Endothelial cell of umbilical vein (primary cell): ENCODE measurements at regions not wholly inside any gene's neighbourhood (a gene's known extent, or its start where the extent isn't known, plus 50 kb on each side); places are given as distances from the start of the nearest gene placed in this dataset.

Experiments
- BruUV-seq: library from RNA; stranded (reverse); fragments of 400-500 nt; replicated peaks from 2 replicates; lab custom pipeline; 2021; lab: Mats Ljungman, UMichigan
- CTCF ChIA-PET: fragments of 300-600, 350-600 bp; sonication (Branson Sonifier 250); formaldehyde crosslinking; loops from one replicate; lab custom pipeline; 2021; ENCODE audit warnings: antibody characterized with exemption, inconsistent platforms; lab: Charles Lee
- POLR2A ChIA-PET: fragments of 300-600, 350-600 bp; sonication (Branson Sonifier 250); formaldehyde crosslinking; loops from one replicate; lab custom pipeline; 2021; ENCODE audit warnings: antibody characterized with exemption, inconsistent platforms; lab: Charles Lee
- DNase-seq: peaks from one replicate; pipeline ENCODE4 v3.0.0-alpha.2; 2011; ENCODE audit warnings: low read depth, low spot score
- FAIRE-seq: peaks from 2 replicates; lab custom pipeline; 2011; peaks lifted over from hg19 to GRCh38; lab: Jason Lieb, UNC
- H2AFZ ChIP-seq: 2 replicates; pipeline ENCODE4 v1.6.0; 2012; ENCODE audit warnings: low read depth, low read length, control low read depth, inconsistent platforms
- H3K27ac ChIP-seq: 2 replicates; pipeline ENCODE4 v1.5.1; 2011; ENCODE audit warnings: low read depth, mild to moderate bottlenecking, control low read depth, low read length, moderate library complexity; ENCODE audit not compliant: insufficient read depth
- H3K27me3 ChIP-seq, 2 experiments: 2 replicates each; pipeline versions ENCODE4 v1.6.0 to v1.6.1; 2011; ENCODE audit warnings: low read length in 2 of 2, mixed read lengths in 1 of 2; ENCODE audit not compliant: control insufficient read depth in 2 of 2, insufficient read depth in 2 of 2
- H3K36me3 ChIP-seq, 2 experiments: 2 replicates in 1 of 2; 3 replicates in 1 of 2; pipeline ENCODE4 v1.5.1; 2011; ENCODE audit warnings: low read length in 2 of 2, mild to moderate bottlenecking in 1 of 2, moderate library complexity in 1 of 2; ENCODE audit not compliant: control insufficient read depth in 2 of 2, insufficient read depth in 2 of 2; ENCODE audit errors: extremely low read depth in 1 of 2
- H3K4me1 ChIP-seq: 3 replicates; pipeline ENCODE4 v1.5.1; 2011; ENCODE audit warnings: mild to moderate bottlenecking, low read length; ENCODE audit not compliant: control insufficient read depth, insufficient read depth; ENCODE audit errors: extremely low read depth
- H3K4me2 ChIP-seq: 2 replicates; pipeline ENCODE4 v1.6.1; 2011; ENCODE audit warnings: low read length, control low read depth, mixed read lengths; ENCODE audit not compliant: insufficient read depth
- H3K4me3 ChIP-seq, 3 experiments: fragments of 200-600 bp in 1 of 3; sonication (generic), shearing (Covaris generic) in 1 of 3; replicated peaks in 1 of 3; 2 replicates each; pipeline ENCODE4 v1.5.1; 2011 to 2016; ENCODE audit warnings: control low read depth in 3 of 3, low read length in 3 of 3, mild to moderate bottlenecking in 2 of 3, inconsistent platforms in 1 of 3, low read depth in 1 of 3, moderate library complexity in 1 of 3; ENCODE audit not compliant: insufficient read depth in 1 of 3
- H3K79me2 ChIP-seq: 2 replicates; pipeline ENCODE4 v1.6.0; 2012; ENCODE audit warnings: low read length, inconsistent platforms; ENCODE audit not compliant: control insufficient read depth, insufficient read depth
- H3K9ac ChIP-seq: replicated peaks from 2 replicates; pipeline ENCODE3; 2011; ENCODE audit warnings: low read length, control low read depth; ENCODE audit not compliant: insufficient read depth; ENCODE audit errors: extremely low read depth
- H3K9me1 ChIP-seq: replicated peaks from 3 replicates; pipeline ENCODE4 v1.6.0; 2011; ENCODE audit warnings: mild to moderate bottlenecking, low read length; ENCODE audit not compliant: control insufficient read depth, insufficient read depth; ENCODE audit errors: extremely low read depth
- H3K9me3 ChIP-seq: replicated peaks from 2 replicates; pipeline ENCODE4 v1.5.1; 2012; ENCODE audit warnings: low read length, inconsistent platforms; ENCODE audit not compliant: control insufficient read depth, insufficient read depth
- H4K20me1 ChIP-seq: replicated peaks from 2 replicates; pipeline ENCODE3; 2011; ENCODE audit warnings: mild to moderate bottlenecking, low read length; ENCODE audit not compliant: control insufficient read depth, insufficient read depth; ENCODE audit errors: extremely low read depth
- JUN ChIP-seq: IDR thresholded peaks from 2 replicates; pipeline ENCODE4 v1.6.1; 2011; ENCODE audit warnings: borderline replicate concordance, low read depth; ENCODE audit not compliant: insufficient read length, insufficient read depth
- MAX ChIP-seq: IDR thresholded peaks from 2 replicates; pipeline ENCODE4 v1.6.1; 2011; ENCODE audit not compliant: insufficient read depth, insufficient read length
- MYC ChIP-seq: IDR thresholded peaks from one replicate; pipeline ENCODE4 v1.6.1; 2011; ENCODE audit warnings: mild to moderate bottlenecking, low read depth, low read length
- POLR2A ChIP-seq: IDR thresholded peaks from 2 replicates; pipeline ENCODE4 v1.6.1; 2012; ENCODE audit warnings: low read depth, mild to moderate bottlenecking, control low read depth, low read length
- POLR2AphosphoS5 ChIP-seq: IDR thresholded peaks from 2 replicates; pipeline ENCODE4 v1.6.1; 2012; ENCODE audit warnings: low read depth, mild to moderate bottlenecking, control low read depth, low read length, moderate library complexity; ENCODE audit not compliant: insufficient read depth
- dilution Hi-C: fragments of 300-500 bp; cut with MboI; formaldehyde crosslinking; loops from one replicate; pipeline ENCODE4 v1.15.0; 2019; ENCODE audit warnings: low sequenced_read_pairs; ENCODE audit not compliant: extremely low pct_ligation_motif_present
- intact Hi-C: fragments of 100-400 bp; cut with micrococcal nuclease; formaldehyde crosslinking; loops from one replicate; pipeline ENCODE4 v1.10.0; 2022
- TF ChIP-seq, protein P1 (sequence below), 2 donors: IDR thresholded peaks; 1 replicate in 1 of 2; 2 replicates in 1 of 2; pipeline ENCODE4 v1.5.1; 2011; ENCODE audit warnings: low read length in 2 of 2, mild to moderate bottlenecking in 2 of 2, moderate library complexity in 2 of 2, control low read depth in 1 of 2, inconsistent platforms in 1 of 2, low read depth in 1 of 2; ENCODE audit not compliant: insufficient read depth in 1 of 2; ENCODE audit errors: extremely low read depth in 1 of 2

DNA sequence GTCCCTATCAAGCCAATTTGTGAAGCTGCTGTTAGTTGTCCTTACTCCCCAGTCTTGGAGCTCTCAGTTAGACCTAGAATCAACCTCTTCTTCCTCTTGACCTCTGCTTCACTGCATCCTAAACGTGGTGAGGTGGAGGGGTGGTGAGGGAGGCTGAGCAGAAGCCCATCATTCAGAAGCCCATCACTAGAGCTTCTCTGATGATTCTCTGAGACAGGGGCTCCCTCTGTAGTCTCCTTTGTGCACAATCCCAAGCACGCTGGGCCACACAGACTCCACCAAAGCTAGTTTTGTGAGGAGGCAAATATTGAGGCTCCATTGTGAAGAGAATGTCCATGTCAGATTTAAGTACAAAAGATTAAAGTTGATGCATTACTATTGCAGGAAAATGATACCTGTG is 163.8 kb upstream of the PRSS1 start:
- CTCF ChIA-PET, result interaction anchor here (0.6 to 3.9 kb wide), 26 partner anchors 9 to 630 kb away, joined by 3 to 125 read pairs (median 5); no protein-coding TSS in a partner anchor
- TF ChIP-seq MYC, result no peak
- TF ChIP-seq, protein P1, sequence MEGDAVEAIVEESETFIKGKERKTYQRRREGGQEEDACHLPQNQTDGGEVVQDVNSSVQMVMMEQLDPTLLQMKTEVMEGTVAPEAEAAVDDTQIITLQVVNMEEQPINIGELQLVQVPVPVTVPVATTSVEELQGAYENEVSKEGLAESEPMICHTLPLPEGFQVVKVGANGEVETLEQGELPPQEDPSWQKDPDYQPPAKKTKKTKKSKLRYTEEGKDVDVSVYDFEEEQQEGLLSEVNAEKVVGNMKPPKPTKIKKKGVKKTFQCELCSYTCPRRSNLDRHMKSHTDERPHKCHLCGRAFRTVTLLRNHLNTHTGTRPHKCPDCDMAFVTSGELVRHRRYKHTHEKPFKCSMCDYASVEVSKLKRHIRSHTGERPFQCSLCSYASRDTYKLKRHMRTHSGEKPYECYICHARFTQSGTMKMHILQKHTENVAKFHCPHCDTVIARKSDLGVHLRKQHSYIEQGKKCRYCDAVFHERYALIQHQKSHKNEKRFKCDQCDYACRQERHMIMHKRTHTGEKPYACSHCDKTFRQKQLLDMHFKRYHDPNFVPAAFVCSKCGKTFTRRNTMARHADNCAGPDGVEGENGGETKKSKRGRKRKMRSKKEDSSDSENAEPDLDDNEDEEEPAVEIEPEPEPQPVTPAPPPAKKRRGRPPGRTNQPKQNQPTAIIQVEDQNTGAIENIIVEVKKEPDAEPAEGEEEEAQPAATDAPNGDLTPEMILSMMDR (IDR thresholded peaks at IDR 0.05; ENCODE audit: extremely low read depth in 1 of 2, insufficient read depth in 1 of 2, low read depth in 1 of 2, low read length in 2 of 2), result peak in 1 of 2 donors; percentile 8
- DNase-seq, result no peak
- POLR2A ChIA-PET, result no interaction called here
- H3K27ac ChIP-seq, result no peak overlapping the region
- FAIRE-seq, result no peak
- no peak overlapping the region for H3K9ac ChIP-seq
- H3K4me3 ChIP-seq, result no peak overlapping the region
- no peaks in the 10 kb centered on the region for H4K20me1 ChIP-seq
- H3K4me1 ChIP-seq, result peaks cover 10% of the 10 kb centered on the region
- no peaks in the 10 kb centered on the region for H3K27me3 ChIP-seq
- H3K9me1 ChIP-seq, result no peaks in the 10 kb centered on the region
- intact Hi-C loops, result no loop called here
- no peaks in the 10 kb centered on the region for H3K9me3 ChIP-seq
- dilution Hi-C loops, result no loop called here
- H3K79me2 ChIP-seq, result no peaks in the 10 kb centered on the region
- H3K4me2 ChIP-seq, result no peak overlapping the region
- no peak overlapping the region for H2AFZ ChIP-seq
- no TSS peak for BruUV-seq
- H3K36me3 ChIP-seq, result no peaks in the 10 kb centered on the region

DNA sequence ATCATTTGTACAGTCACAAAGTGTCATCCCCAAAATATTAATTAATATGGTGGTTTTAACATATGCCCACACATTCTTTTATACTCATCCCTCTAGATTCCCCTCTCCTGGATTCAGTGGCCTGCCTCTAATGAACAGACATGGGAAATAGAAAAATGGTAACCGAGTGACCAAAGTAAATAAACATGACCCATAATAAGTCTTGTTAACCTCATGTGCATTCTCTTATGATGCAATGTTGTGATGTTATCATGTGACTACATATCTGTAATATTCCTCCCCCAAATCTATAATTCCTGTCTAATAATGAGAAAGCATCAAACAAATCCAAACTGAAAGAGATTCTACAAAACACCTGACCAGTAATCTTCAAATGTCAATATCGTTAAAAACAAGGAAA is 164.5 kb upstream of the PRSS1 start:
- Histone ChIP-seq H3K36me3 (no peaks in the 10 kb centered on the region), H4K20me1 (no peaks in the 10 kb centered on the region), H3K4me1 (peaks cover 10% of the 10 kb centered on the region), H3K4me2 (no peak overlapping the region), H3K27me3 (no peaks in the 10 kb centered on the region), H3K27ac (no peak overlapping the region), H3K4me3 (no peak overlapping the region), H3K79me2 (no peaks in the 10 kb centered on the region), H3K9ac (no peak overlapping the region), H2AFZ (no peak overlapping the region), H3K9me1 (no peaks in the 10 kb centered on the region), H3K9me3 (no peaks in the 10 kb centered on the region)
- DNase-seq, result peak; percentile 17
- POLR2A ChIA-PET, result no interaction called here
- BruUV-seq, result no TSS peak
- no peak for FAIRE-seq
- TF ChIP-seq POLR2AphosphoS5, result no peak
- TF ChIP-seq, protein P1 (IDR thresholded peaks at IDR 0.05; ENCODE audit: extremely low read depth in 1 of 2, insufficient read depth in 1 of 2, low read depth in 1 of 2, low read length in 2 of 2), result no peak
- TF ChIP-seq JUN, result no peak
- no peak for TF ChIP-seq POLR2A
- TF ChIP-seq MYC, result no peak
- no peak for TF ChIP-seq MAX
- intact Hi-C loops, result no loop called here
- dilution Hi-C loops, result no loop called here
- CTCF ChIA-PET, result interaction anchor here (0.6 to 3.9 kb wide), 27 partner anchors 9 to 630 kb away, joined by 3 to 125 read pairs (median 5); no protein-coding TSS in a partner anchor
